HG03039 (cell line): ENCODE measurements at regions not wholly inside any gene's neighbourhood (a gene's known extent, or its start where the extent isn't known, plus 50 kb on each side); places are given as distances from the start of the nearest gene placed in this dataset.
"Not testable (repeated sequence)": the region's sequence is repeated elsewhere in the genome, so short reads cannot be mapped to it uniquely, and the experiment has no call there.

Experiments used
- ATAC-seq: cut with Tn5 transposase; IDR thresholded peaks from one replicate; pipeline ENCODE4 v1.9.1; 2021; ENCODE audit warnings: mild to moderate bottlenecking, moderate library complexity; ENCODE audit not compliant: unreplicated experiment

DNA sequence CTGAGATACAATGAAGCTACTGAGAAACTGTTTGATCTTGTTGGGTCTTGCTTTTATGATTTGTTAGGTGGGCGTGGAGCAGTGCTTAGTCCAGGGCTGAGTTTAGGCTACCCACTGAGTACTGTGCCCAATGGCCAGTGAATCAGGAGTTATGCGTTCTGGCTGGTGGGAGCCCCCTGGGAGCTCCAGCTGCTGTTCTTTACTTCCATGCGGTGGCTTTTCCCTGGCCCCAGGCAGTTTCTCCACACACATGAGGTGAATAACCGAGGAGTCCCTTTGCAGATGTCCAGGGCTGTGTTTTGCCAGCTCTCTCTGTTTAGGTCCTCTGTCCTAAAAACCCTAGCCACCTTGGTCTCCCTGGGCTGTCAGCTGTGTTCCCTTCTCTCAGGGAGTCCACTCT, 106.5 kb downstream of the KLF13 start:
- no peak for ATAC-seq

DNA sequence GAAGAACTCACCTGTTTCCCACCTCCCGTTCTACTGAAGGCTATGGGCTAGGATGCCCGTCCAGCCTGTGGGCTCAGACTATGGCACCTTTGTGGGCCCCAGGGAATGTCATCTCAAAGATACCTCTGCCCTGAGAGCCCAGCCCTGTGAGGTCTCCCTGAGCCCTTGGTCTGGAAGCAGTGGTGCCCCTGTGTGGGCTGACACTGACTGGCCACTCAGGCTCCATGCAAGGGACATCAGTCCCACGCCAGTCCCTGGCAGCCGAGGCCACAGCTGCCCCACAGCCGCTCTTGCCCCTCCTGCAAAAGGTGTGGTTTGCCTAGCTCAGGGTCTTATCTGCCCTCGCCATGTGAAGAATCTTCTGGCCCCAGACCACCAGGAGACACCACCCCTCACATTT, 106.9 kb downstream of the KLF13 start:
- ATAC-seq: no peak

DNA sequence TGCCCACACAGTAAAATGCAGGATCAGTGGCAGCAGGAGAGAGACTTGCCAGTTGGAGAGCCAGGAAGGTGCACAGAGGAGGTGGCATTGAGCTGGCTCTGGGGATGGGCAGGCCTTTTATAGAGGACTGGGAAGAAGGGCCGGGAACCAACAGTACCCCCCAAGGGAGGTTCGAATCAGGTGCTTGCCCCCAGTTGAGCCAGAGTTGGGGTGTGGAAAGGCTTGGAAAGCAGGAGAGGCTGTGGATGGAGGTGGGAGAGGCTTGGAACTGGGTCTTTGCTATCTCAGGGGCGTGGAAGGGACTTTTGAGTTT, 107.6 kb downstream of the KLF13 start:
- no peak for ATAC-seq

DNA sequence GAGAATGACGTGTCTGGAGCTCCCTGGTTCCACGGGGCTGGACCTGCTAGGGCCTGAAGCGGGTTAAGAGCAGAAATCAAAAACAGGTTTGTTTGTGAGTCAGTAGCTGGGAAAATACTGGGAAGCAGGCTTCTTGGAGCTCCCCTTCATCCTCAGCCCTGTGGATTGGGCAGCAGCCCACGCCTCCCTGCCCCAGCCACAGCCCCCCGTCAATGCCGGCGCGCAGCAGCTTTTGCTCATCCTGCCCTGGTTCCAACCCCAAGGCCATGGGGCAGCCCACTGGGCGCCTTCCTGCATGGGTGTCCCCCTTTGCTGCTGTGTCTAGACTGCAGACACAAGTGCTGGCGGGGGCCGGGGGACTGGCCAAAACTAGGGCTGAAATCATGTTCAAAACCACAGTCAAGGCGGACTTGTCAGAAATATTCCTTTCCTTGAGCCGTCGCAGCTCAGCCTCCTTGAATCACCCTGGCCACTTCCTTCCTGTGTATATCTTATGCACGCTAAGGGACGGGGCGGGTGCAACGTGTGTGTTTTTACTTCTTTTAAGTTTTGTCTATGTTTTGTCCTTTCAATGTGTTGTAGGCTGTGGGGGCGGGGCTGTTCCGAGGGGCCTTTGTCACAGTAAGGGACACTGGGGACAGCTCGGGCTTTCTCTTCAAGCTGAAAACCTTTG, 108.1 kb downstream of the KLF13 start:
- peak; percentile 17 for ATAC-seq

DNA sequence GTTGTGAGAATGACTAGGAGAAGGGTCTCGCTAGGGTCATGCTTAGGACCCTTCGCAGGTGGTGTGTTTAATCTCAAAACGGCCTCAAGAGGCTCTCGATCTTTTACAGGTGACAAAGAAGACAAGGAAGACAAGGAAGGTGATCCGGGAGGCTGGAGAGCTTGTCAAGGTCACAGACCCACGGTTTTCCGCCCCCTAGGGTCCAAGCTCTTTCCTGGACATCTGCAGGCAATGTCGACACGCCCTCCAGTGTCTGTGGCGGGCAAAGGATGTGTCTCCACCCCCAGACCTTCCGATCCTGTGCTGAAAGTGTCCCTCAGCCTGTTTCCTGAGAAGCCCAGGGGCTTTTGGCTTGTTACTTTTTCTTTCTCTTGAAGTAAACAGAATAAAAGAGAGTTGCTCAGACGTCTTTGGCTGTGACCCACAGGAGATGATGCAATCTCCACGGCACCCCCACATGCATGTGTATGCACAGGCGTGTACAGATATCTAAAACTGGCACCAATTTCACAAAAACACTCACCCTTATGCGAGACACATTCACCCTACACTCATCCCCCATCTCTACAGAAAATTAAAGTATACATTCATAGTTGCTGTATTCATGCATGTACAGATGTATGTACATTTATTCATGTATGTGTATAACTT, 108.8 kb downstream of the KLF13 start:
- ATAC-seq: peak; percentile 54

DNA sequence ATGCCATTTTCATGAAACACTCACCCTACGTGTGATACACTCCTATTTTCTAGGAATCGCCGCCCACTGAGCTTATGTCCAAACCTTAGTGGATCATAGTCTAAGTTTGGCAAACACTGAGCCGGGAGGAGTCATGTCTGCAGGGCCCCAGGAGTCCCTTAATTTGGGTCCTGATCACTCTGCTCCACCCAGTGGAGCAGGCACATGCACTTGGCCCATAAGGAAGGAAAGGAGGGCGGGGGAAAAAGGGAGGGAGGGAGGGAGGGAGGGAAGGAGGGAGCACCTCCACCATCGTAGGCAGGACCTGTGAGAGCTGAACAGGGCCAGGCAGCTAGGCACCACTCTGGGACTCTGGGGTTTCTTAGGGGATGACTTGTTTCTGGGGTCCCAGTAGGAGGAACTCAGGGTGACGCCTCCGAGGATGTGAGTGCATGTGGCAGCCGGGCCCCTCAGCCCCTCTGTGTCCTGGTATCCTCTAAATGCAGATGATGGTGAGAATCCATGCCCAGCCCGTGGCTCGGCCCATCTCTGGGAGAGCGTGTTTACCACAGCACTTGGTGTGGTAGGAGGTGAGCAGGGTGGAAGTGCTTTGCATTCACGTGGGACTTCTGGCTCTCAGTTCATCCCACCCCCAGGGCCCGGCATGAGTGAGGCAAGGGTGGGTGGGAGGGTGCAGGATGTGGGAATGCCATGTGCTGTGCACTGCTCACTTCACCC, 109.4 kb downstream of the KLF13 start:
- ATAC-seq: no peak

DNA sequence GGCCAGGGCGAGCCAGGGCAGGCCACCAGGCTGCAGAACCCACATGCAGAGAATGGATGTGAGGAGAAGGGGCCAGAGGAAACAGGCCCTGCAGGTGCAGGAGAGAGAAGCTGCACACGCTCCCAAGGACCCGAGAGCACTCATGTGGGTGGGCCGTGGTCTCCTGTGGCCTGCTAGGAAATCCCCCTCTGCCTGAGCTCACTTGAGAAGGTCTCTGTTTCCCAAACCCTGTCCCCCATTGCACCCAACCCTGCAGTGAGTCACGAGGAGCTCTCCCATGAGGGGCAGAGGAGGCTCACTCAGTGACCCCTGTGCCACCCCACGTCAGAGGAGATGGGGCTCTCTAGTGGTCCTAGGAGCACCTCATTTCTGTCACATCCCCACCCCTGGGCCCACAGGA, 111.1 kb downstream of the KLF13 start:
- ATAC-seq: no peak

DNA sequence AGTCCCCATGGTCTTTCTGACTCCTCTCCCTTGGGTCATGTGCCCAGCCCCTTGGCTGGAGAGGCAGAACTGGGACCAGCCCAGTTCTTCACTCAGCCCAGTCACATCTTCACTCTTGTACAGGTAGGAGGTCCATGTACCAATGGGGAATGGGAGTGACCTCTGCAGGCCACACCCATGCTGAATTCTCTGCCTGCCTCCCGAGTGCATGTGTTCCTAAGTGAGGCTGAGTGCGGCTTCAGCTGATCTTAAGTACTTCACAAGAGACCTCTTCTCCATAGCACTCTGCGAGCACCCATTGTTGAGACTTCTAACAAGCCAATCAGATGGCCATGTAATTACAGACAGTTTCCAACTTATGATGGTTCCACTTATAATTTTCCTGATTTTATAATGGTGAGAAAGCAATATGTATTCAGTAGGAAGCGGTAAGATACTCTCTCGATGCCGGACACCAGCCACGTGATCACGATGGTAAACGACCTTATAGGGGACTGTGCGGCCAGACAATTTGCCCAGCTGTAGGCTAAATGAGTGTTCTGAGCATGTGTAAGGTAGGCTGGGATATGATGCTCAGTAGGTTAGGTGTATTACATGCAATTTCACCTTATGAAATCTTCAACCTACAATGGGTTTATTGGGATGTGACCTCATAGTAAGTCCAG, 112.1 kb downstream of the KLF13 start:
- ATAC-seq: no peak

DNA sequence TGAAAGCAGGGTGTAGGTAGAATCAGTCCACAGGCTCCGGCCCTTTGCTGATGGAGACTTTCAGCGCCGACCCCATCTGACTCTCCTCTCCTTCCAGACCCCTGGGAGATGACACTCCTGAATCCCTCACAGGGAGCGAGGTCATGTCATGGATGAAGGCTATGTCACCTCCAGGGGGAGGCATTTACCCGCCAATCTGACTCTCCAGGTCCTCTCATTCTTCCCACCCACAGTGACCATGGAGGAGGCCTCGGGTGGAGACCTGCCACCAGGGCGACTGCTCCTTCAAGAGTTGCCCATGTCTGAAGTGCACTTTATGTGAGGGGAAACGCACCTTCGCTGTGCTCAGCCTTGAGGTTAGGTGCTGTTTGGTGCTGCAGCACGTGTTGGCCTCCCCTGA, 112.7 kb downstream of the KLF13 start:
- no peak for ATAC-seq

DNA sequence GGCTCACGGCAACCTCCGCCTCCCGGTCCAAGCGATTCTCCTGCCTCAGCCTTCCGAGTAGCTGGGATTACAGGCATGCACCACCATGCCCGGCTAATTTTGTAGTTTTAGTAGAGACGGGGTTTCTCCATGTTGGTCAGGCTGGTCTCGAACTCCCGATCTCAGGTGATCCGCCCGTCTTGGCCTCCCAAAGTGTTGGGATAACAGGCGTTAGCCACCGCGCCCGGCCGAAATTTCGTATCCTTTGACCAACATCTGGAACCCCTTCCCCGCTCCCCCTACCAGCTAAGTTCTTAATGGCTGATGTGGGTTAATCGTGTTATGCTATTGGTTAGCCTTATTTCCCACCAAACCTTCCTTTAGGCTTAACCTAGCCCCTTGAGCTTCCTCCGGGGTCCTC, 113.6 kb downstream of the KLF13 start:
- ATAC-seq: not testable (repeated sequence)

DNA sequence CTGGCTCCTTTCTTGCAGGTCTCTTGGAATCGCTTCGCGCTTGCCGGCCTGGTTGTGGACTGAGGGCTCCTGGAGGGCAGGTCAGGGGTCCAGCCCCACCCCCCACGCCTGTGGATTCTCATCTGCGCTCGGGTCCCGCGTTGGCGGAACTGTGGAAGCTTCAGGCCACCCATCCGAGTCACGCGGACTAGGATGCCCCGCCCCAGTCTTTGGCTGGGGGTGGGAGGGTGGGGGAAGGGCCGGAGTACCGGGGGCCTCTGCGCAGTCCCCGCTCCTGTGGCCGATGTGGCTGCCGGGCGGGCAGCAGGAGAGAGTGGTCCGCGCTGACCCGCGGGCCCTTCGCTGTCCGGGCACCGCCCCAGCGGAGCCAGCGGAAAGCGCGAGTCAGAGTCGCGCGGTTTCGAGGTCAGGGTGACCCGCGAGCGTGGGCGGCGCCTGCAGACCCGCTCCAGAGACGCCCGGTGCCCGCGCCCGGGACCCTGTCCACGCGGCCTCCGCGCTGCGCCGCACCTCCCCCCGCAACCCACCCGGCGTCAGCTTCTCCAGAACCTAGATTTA, 114.2 kb downstream of the KLF13 start:
- ATAC-seq: no peak

DNA sequence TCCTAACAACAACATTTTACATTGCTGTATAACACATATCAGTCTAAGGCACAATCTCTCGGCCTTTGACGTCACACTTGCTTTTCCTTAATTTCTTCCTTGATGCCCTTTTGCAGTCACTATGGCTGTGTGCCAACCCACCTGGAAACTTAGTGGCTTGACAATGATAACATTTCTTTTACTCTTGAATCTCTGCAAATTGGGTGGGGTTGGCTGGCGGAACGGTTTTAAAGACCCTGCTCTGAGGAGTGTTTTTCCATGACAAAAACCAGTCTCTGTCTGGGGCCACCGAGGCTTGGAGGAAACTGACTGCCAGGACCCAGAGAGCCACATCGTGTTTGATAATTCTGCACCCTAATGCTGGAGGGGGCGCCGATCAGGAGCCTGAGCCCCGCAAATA, 115.6 kb downstream of the KLF13 start:
- no peak for ATAC-seq

DNA sequence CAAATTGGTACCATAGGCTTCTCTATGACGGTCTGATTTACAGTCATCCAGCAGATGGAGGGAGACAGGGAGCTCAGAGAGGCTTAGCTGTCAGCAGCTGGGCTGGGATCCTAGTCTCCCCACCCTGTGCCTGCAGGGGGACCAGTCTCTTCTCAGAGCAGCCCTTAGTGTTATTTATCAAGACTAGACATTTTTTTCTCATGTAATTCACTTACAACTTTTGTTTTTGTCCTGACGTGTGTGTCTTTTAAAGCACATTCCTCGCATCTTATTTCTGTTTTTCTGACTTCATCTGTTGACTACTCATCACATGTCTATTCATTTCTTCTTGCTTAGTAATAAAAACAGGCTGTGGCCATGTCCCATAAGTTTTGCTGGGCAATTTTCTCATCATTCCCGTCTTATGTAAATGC, 116.1 kb downstream of the KLF13 start:
- ATAC-seq: no peak

DNA sequence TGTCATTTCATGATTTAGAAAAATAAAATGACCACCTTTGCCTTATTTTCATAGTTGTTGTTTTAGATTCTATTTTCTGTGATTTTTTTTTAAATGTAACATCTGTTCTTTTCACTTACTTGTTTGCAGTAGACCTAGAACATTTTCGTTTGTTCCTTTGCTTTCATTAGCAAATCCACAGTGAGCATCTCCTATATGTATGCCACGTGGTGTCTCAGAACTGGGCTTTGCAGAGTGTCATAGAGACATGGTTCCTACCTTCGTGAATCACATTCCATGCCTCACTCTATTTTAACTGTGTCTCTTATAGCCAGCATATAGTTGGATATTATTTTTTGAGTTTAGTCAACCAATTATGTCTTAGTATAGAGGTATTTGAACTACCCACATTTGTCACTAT, 118.2 kb downstream of the KLF13 start:
- ATAC-seq: no peak

DNA sequence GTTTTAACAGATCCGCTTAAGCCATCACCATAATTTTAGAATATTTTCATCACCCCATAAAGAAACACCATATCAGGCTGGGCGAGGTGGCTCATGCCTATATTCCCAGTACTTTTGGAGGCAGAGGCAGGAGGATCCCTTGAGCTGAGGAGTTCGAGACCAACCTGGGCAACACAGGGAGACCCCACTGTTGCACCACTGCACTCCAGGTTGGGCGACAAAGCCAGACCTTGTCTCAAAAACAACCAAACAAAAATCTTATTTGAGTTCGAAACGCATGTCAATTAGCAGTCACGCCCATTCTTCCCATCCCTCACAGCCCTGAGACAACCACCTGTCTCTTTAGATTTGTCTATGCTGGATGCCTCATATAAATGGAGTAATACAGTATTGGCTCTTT, 119.9 kb downstream of the KLF13 start:
- ATAC-seq: no peak

DNA sequence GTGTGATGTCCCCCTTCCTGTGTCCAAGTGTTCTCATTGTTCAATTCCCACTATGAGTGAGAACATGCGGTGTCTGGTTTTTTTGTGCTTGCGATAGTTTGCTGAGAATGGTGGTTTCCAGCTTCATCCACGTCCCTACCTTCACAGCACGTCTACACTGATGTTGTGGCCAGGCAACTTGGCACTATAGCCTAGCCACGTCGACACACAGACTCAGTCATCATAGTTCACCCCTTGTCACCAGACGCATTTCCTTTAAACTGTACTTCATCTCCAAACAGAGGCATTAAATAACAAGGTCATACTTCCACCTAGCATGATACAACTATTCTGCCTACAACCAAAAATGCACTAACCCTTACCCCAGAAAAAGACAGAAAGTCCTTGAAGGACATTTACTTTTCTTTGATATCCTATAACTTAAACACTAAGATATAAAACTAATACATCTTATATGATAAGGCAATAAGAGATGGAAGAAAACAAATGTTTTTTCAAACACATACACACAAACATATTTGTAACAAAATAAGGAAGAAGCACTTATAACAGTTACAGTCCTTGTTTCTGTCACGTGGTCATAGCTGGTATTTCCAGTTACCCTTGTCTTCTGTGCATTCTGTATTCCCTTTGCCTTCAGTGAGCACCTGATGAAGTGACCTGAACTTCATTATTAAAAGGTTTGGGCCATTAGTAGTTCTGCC, 121.4 kb downstream of the KLF13 start:
- ATAC-seq: no peak

DNA sequence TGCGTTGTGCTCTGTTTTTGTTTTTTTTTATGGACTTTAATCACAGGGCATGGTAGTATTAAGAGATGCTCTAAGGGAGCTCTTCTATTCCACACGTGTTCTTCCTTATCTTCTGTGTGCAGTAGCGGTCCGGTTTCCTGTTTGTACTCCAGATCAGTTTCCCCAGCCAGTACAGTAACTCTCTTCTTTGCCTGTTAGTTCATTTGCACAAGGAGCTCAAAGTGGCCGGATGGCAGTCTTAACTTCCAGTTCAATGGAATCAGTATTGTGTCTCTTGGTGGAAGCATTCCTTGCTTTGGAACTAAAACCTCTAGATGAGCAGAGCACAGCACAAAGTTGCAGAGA, 122.0 kb downstream of the KLF13 start:
- no peak for ATAC-seq

DNA sequence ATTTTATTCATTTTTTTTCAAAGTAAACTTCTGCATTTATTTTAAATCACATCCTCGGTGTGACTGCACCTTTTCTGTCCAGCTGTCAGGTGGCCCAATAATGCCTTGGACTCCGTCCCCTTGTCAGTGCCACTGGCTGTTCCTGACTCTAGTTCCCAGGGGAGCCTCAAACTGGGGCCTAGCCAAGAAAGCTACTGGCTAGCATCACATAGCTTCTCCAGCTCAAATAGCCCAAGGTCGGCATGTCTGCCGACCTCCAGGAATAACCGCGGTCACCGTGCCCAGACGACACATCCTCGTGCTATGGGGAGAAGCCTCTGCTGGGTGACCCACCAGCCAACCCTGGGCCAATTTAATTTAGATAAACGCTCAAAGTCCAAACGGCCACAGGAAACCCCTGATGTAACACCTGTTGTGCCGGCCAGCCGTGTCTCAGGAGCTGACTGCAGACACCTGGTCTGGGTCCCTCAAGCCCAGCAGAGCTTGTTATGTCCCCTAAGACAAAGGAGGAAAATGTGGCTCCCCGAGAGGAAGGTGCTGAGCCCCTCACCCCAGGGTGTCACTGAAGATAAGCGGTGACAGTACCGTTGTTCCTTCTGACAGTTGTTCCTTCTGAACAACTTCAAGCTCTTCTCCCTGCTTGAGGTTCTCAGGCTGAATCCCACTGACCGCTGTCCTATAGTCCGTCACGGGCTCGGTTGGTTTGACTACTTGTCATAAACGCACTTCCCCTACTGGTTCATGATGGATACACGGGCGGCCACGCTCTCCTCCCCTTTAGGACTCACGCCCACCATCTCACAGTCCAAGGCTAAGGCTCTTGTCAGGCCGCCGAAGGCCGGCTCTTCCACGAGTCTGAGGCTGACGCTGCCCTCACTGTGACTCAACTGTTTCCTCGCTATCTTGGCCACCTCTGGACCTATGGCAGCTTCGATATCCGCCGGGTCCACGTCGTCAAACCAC, 126.2 kb downstream of the KLF13 start:
- no peak for ATAC-seq

DNA sequence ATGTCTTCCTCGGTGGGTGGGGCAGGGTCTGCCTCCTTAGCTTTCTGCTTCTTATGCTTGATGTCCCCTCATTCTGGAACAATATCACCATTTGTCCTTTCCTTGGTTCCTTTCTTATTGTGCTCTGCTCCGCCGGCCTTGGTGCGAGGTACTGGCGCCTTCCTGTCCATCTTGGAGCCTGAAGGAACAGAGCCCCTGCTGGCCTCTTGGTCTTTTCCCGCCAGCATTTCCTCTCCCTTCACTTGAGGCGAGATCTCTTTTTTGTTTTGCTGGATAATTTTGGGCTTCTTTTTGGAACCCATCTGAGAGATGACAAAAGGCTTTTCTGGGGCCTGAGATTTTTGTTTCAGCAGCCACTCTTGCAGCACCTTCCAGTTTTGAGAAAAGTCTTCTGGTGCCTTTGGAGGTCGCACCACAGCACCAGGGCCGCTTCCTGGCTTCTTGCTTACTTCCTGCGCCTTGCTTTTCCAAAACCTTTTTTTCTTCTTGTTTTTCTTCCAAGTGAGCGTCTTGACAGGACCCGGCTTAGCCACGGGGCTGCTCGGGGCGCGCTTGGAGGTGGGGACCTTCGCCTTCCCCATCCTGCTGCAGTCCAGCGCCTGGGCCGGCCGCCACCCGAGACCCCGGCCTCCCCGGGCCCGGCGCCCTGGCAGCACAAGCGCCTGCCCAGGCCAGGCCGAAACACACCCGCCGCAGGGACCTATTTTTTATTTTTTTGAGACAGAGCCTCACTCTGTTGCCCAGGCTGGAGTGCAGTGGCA, 127.1 kb downstream of the KLF13 start:
- ATAC-seq: no peak
